ENCODE measurements at regions not wholly inside any gene's neighbourhood (a gene's known extent, or its start where the extent isn't known, plus 50 kb on each side); places are given as distances from the start of the nearest gene placed in this dataset.

GRCh38 chrX:23246001-23246400 lies 88.6 kb upstream of the PTCHD1 start:
- H3K27me3 ChIP-seq (ENCODE audit: control insufficient read depth in 1 of 2, insufficient read depth in 2 of 2, low read length in 2 of 2): no peaks in the 10 kb centered on the region
- no TSS peak for BruUV-seq (replicated peaks)
- intact Hi-C loops (cut with micrococcal nuclease; ENCODE audit: unreplicated experiment) (no loop called here), in situ Hi-C loops (cut with HindIII; ENCODE audit: extremely low pct_ligation_motif_present, low pct_unique_long_range_greater_than_20kb) (no loop called here)
- no peaks in the 10 kb centered on the region for H3K9me3 ChIP-seq (ENCODE audit: low read length)
- no peak overlapping the region for H2AFZ ChIP-seq (ENCODE audit: low read length)
- TF ChIP-seq SIX1 (CRISPR knock-in tag; IDR thresholded peaks at IDR 0.05; ENCODE audit: borderline replicate concordance) (no peak), SP1 (IDR thresholded peaks at IDR 0.05) (no peak), SP1 (CRISPR knock-in tag; IDR thresholded peaks at IDR 0.05) (no peak), KLF15 (CRISPR knock-in tag; IDR thresholded peaks at IDR 0.05; ENCODE audit: borderline replicate concordance) (no peak), GPBP1L1 (CRISPR knock-in tag; IDR thresholded peaks at IDR 0.05) (no peak), ZNF747 (CRISPR knock-in tag; IDR thresholded peaks at IDR 0.05; ENCODE audit: borderline replicate concordance) (no peak), JUNB (CRISPR knock-in tag; IDR thresholded peaks at IDR 0.05; ENCODE audit: borderline replicate concordance) (no peak), PBX2 (CRISPR knock-in tag; IDR thresholded peaks at IDR 0.05) (no peak), ZNF263 (CRISPR knock-in tag; IDR thresholded peaks at IDR 0.05) (no peak), ZNF816 (CRISPR knock-in tag; IDR thresholded peaks at IDR 0.05; ENCODE audit: borderline replicate concordance) (no peak), KLF16 (CRISPR knock-in tag; IDR thresholded peaks at IDR 0.05) (no peak), ZNF350 (CRISPR knock-in tag; IDR thresholded peaks at IDR 0.05; ENCODE audit: borderline replicate concordance, low read depth) (no peak), HOMEZ (CRISPR knock-in tag; IDR thresholded peaks at IDR 0.05; ENCODE audit: low read depth) (no peak), ZNF652 (CRISPR knock-in tag; IDR thresholded peaks at IDR 0.05; ENCODE audit: borderline replicate concordance, low read depth) (no peak), DR1 (CRISPR knock-in tag; IDR thresholded peaks at IDR 0.05) (no peak)
- TF ChIP-seq, protein P1, sequence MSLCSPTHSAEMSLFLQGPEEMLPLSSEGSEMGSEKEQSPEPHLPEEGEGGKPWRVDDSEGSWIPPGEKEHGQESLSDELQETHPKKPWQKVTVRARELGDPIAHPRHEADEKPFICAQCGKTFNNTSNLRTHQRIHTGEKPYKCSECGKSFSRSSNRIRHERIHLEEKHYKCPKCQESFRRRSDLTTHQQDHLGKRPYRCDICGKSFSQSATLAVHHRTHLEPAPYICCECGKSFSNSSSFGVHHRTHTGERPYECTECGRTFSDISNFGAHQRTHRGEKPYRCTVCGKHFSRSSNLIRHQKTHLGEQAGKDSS (CRISPR knock-in tag; IDR thresholded peaks at IDR 0.05; ENCODE audit: borderline replicate concordance, low read depth): no peak
- TF ChIP-seq, protein P2, sequence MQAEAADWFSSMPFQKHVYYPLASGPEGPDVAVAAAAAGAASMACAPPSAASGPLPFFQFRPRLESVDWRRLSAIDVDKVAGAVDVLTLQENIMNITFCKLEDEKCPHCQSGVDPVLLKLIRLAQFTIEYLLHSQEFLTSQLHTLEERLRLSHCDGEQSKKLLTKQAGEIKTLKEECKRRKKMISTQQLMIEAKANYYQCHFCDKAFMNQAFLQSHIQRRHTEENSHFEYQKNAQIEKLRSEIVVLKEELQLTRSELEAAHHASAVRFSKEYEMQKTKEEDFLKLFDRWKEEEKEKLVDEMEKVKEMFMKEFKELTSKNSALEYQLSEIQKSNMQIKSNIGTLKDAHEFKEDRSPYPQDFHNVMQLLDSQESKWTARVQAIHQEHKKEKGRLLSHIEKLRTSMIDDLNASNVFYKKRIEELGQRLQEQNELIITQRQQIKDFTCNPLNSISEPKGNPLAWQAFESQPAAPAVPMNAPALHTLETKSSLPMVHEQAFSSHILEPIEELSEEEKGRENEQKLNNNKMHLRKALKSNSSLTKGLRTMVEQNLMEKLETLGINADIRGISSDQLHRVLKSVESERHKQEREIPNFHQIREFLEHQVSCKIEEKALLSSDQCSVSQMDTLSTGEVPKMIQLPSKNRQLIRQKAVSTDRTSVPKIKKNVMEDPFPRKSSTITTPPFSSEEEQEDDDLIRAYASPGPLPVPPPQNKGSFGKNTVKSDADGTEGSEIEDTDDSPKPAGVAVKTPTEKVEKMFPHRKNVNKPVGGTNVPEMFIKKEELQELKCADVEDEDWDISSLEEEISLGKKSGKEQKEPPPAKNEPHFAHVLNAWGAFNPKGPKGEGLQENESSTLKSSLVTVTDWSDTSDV (CRISPR knock-in tag; IDR thresholded peaks at IDR 0.05): no peak
- H4K20me1 ChIP-seq (ENCODE audit: insufficient read depth, low read length): no peaks in the 10 kb centered on the region
- H3K79me2 ChIP-seq (ENCODE audit: insufficient read depth, low read length): no peaks in the 10 kb centered on the region
- no peak overlapping the region for H3K9ac ChIP-seq (ENCODE audit: insufficient read depth, low read depth, low read length)
- POLR2A ChIA-PET: no interaction called here
- no peak for FAIRE-seq
- H3K27ac ChIP-seq (ENCODE audit: extremely low read length, insufficient read depth, low read length): no peak overlapping the region
- H3K4me1 ChIP-seq (ENCODE audit: insufficient read depth, low read length): no peaks in the 10 kb centered on the region
- H3K4me3 ChIP-seq (replicated peaks in 1 of 3; ENCODE audit: insufficient read depth in 1 of 3, low read depth in 2 of 3, low read length in 3 of 3): no peak overlapping the region
- DNase-seq (ENCODE audit: low spot score): no peak
- no peaks in the 10 kb centered on the region for H3K36me3 ChIP-seq (replicated peaks in 1 of 2; ENCODE audit: control insufficient read depth in 1 of 2, insufficient read depth in 2 of 2, low read length in 2 of 2)
- CTCF ChIA-PET (ENCODE audit: low intra/inter-chr PET ratio, low total read pairs): no interaction called here
- 0% methylated on average over 1 of the region's 2 CpGs for WGBS (ENCODE audit: low lambda C conversion rate)
- no peak overlapping the region for H3K4me2 ChIP-seq (ENCODE audit: low read depth, low read length)
- no peak for ATAC-seq
